ENCODE measurements at regions not wholly inside any gene's neighbourhood (a gene's known extent, or its start where the extent isn't known, plus 50 kb on each side); places are given as distances from the start of the nearest gene placed in this dataset.

DNA sequence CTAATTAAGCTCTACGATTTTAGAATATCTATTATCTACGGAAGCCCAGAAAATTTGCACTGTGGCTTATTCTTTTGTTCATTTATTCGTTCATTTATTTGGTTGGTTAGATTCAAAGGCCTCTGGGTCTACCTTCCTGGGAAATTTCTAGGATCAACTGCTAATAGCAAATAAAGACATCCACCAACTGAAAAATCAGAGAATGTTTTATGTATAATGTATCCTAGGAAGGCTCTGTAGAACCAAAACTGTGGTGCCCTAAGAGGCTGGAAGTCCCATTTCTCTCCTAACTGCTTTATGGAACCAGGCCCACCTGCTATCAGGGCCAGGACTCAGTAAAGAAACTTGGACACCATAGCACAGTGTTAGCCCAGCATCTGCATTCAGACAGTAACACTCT lies 923.4 kb upstream of the AUTS2 start:
- no peak for DNase-seq (ENCODE audit: low spot score in 2 of 2)
- Mint-ChIP-seq H3K4me3 (no peak overlapping the region), H3K36me3 (no peaks in the 10 kb centered on the region), H3K27me3 (no peaks in the 10 kb centered on the region), H3K4me1 (no peaks in the 10 kb centered on the region), H3K27ac (no peak overlapping the region), H3K9me3 (peaks cover 2% of the 10 kb centered on the region)
- no peak for ATAC-seq (ENCODE audit: low read depth)

DNA sequence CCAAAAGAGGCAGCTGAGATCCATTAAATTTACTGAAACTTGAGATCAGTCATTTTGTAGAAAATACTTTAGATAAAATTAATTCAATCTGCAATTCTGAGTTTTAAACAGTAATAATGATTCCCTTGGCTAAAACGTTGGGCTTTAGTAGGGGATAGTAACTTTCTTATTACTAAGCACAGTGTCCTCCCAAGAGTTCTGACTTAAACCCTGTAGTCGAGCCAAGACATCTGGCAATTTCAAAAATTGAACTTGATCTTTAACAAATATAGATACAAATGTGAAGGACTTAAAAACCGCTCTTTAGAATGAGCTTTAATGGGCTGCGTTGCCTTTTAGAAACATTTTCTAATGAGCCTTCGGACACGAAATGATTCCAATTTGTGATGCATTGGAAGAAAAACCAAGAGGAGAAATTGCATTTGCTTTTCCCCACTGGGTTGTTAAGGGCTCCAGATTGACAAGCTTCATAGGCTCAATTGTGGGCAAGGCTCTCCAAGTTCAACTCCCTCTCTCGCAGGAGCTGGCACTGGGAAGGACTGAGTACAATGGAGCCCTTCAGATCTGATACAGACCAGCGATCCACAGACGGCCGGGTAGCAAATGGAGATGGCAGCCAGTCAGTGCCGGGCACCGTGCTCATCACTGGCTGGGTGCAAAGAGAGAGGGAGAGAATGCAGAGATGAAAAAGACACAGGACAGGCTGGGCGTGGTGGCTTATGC lies 921.3 kb upstream of the AUTS2 start:
- Mint-ChIP-seq H3K36me3 (no peaks in the 10 kb centered on the region), H3K9me3 (peaks cover 6% of the 10 kb centered on the region), H3K4me1 (no peaks in the 10 kb centered on the region), H3K27me3 (no peaks in the 10 kb centered on the region), H3K4me3 (no peak overlapping the region), H3K27ac (no peak overlapping the region)
- no peak for DNase-seq (ENCODE audit: low spot score in 2 of 2)
- no peak for ATAC-seq (ENCODE audit: low read depth)

DNA sequence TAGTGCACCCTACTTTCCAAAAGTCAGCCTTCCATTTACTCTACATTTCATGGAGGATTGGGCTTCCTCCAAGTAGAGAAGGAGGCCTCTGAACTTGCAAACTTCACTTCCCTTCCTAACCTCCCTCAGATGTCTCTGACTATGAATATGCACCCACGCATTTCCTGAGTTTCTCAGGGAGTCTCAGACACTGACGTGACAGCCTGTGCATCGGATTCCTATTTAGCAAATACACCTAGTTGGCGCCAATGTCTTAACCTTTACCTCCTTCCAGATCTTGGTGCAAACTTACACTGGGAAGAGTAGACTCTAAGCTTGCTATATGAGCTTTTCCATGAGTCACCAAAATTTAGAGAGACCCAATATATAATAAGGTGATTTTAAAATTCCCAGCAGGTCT lies 920.1 kb upstream of the AUTS2 start:
- Mint-ChIP-seq H3K27me3 (no peaks in the 10 kb centered on the region), H3K4me3 (no peak overlapping the region), H3K36me3 (no peaks in the 10 kb centered on the region), H3K27ac (no peak overlapping the region), H3K4me1 (no peaks in the 10 kb centered on the region), H3K9me3 (peaks cover 6% of the 10 kb centered on the region)
- DNase-seq (ENCODE audit: low spot score in 2 of 2): no peak
- ATAC-seq (ENCODE audit: low read depth): no peak

DNA sequence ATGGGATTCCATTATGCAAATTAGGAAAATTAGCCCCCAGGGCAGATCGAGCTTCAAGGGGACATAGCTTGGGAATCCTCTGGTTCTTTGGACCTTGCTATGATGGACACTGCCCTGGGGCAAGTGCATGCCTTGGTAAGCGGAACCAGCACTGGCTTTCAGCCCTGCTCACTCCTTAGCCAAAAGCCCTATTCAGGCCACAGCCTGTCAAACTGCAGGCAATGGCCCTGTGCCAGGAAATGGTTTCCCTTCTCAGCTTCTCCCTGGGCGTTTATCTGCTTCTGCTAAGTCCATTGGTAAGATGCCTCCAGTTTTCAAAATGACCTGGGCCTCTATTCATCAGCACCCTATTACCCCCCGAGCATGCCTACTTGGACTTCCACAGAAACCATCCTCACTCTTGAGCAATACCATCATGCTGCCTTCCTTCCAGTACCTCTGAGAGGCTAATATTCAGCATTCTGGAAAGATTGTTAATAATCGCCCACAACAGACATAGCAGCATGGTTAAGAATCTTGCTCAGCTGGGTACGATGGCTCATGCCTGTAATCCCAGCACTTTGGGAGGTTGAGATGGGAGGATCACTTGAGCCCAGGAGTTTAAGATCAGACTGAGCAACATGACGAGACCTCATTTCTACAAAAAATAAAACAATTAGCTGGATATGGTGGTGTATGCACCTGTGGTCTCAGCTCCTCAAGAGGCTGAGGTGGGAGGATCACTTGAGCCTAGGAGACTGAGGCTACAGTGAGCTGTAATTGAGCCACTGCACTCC lies 918.6 kb upstream of the AUTS2 start:
- Mint-ChIP-seq H3K4me1 (no peaks in the 10 kb centered on the region), H3K9me3 (peaks cover 6% of the 10 kb centered on the region), H3K4me3 (no peak overlapping the region), H3K36me3 (no peaks in the 10 kb centered on the region), H3K27me3 (no peaks in the 10 kb centered on the region), H3K27ac (no peak overlapping the region)
- DNase-seq (ENCODE audit: low spot score in 2 of 2) (no peak), ATAC-seq (ENCODE audit: low read depth) (no peak)

DNA sequence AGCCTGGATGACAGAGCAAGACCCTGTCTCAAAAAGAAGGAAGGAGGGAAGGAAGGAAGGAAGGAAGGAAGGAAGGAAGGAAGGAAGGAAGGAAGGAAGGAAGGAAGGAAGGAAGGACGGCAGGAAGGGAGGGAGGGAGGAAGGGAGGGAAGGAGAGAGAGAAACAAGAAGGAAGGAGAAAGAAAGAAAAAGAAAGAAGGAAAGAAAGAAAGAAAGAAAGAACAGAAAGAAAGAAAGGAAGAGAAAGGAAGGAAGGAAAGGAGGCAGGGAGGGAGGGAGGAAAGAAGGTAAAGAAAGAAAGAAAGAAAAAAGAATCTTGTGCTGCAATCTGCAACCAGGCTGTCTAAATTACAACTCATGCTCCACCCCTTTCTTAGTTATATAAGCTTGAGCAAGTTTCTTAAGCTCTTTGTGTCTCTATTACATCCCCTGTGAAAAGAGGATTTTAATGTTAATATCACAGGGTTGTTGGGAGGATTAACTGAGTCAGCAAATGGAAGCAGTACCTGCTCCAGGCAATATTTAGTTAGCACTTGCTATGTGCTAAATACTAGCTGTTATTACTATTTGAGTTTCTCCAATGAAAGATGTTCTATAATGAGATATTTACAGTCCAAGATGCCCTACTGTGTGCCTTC lies 917.9 kb upstream of the AUTS2 start:
- no peak overlapping the region for H3K27ac Mint-ChIP-seq
- ATAC-seq (ENCODE audit: low read depth) (no peak), DNase-seq (ENCODE audit: low spot score in 2 of 2) (no peak)
- H3K9me3 Mint-ChIP-seq: peaks cover 6% of the 10 kb centered on the region
- no peaks in the 10 kb centered on the region for H3K36me3 Mint-ChIP-seq
- H3K27me3 Mint-ChIP-seq: no peaks in the 10 kb centered on the region
- no peaks in the 10 kb centered on the region for H3K4me1 Mint-ChIP-seq
- H3K4me3 Mint-ChIP-seq: no peak overlapping the region

DNA sequence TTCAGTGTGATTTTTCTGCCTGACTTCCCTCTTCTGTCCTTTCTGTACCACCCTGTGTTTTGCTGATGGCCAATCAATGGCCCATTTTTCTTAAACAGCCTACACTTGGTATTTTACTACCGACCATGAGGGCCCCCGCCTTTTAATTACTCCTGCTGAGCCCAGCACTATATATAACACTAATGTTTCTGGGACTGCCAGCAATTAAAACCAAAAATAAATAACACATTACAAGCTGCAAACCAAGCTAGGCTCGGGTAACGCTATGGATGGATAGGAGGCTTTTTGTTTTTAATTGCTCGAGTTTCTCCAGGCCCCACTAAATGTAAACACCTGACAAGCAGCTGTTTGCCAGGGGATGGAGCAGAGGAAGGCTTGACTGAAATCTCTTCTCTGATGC lies 915.4 kb upstream of the AUTS2 start:
- Mint-ChIP-seq H3K9me3 (peaks cover 6% of the 10 kb centered on the region), H3K36me3 (no peaks in the 10 kb centered on the region), H3K27ac (no peak overlapping the region), H3K4me3 (no peak overlapping the region), H3K27me3 (no peaks in the 10 kb centered on the region), H3K4me1 (no peaks in the 10 kb centered on the region)
- ATAC-seq (ENCODE audit: low read depth) (no peak), DNase-seq (ENCODE audit: low spot score in 2 of 2) (no peak)

DNA sequence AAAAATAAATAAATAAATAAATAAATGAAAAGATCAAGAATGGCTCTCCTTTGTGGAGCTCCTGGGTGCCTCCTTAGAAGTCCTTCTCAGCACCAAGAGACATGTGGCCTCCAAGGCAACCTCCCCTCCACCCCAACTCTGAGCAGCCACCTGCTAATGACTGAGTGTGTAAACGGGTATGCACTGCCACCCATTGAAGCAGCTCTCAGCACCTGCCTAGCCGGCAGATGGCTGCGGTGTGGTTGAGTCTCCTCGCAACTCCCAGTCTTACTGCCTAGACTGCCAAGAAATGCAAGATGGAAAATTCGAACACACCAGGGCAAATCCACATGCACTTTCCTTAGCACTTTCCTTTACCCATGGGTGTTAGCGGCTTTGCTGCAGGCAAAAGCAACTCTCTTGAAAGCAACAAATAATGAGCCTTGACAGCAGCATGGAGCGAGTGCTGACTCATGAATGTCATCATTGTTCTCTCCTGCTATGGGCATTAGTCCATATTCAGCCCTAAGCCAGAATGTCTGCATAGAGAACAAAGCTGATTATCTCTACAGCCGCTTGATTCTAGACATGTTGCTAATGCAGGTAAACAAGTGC lies 913.9 kb upstream of the AUTS2 start:
- H3K4me1 Mint-ChIP-seq: no peaks in the 10 kb centered on the region
- no peak overlapping the region for H3K4me3 Mint-ChIP-seq
- H3K27me3 Mint-ChIP-seq: no peaks in the 10 kb centered on the region
- no peaks in the 10 kb centered on the region for H3K36me3 Mint-ChIP-seq
- DNase-seq (ENCODE audit: low spot score in 2 of 2) (no peak), ATAC-seq (ENCODE audit: low read depth) (no peak)
- no peak overlapping the region for H3K27ac Mint-ChIP-seq
- peaks cover 6% of the 10 kb centered on the region for H3K9me3 Mint-ChIP-seq

DNA sequence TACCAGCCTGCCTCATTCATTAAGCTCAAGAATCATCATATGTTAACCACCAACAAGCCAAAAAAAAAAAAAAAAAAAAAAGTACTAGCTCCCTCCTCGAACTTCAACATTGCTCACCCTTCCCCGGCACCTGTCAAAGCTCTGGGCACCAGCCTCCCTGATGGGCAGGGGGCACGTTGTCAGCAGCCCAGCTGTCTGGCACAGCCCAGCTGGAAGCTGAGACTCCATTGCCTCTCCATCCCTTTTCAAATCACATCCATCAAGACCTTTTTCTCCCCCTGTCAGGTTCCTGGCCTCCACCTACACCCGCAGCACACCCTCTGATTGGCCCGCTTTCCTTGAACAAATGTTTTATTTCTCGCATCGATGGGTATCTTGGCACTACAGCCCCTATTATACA lies 913.3 kb upstream of the AUTS2 start:
- H3K27ac Mint-ChIP-seq: no peak overlapping the region
- DNase-seq (ENCODE audit: low spot score in 2 of 2): no peak
- peaks cover 5% of the 10 kb centered on the region for H3K9me3 Mint-ChIP-seq
- no peak for ATAC-seq (ENCODE audit: low read depth)
- no peaks in the 10 kb centered on the region for H3K36me3 Mint-ChIP-seq
- H3K27me3 Mint-ChIP-seq: no peaks in the 10 kb centered on the region
- no peak overlapping the region for H3K4me3 Mint-ChIP-seq
- H3K4me1 Mint-ChIP-seq: no peaks in the 10 kb centered on the region

DNA sequence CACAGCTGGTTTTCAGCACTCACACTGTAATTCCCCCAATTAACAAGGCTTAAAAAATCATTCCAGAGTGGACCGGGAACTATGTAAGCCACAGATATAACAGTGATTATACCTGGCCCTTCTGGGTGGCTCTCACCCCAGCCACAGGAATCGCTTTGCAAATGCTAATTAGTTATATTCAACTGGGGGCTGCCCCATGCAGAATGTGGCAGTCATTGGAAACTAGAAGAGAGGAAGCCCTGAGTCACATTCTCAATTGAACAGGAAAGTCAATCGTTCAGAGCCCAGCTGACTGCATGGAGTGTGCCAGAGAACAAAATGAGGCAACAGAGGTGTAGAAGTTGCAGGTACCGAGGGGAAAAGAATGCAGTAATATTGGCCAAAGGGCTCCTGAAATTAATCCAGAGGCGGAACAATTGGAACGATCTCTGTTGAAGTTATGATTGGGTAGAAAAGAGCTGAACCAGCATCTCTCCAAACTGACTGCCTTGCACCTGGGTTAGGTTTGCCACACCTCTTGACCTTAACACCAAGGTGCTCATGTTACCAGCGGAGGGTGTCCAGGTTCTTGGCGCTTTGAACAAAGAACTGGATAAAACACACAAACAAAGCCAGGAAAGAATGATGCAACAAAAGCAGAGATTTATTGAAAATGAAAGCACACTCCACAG lies 909.7 kb upstream of the AUTS2 start:
- H3K27me3 Mint-ChIP-seq: no peaks in the 10 kb centered on the region
- H3K36me3 Mint-ChIP-seq: no peaks in the 10 kb centered on the region
- no peak overlapping the region for H3K27ac Mint-ChIP-seq
- ATAC-seq (ENCODE audit: low read depth): no peak
- DNase-seq (ENCODE audit: low spot score in 2 of 2): no peak
- peaks cover 3% of the 10 kb centered on the region for H3K9me3 Mint-ChIP-seq
- H3K4me1 Mint-ChIP-seq: no peaks in the 10 kb centered on the region
- no peak overlapping the region for H3K4me3 Mint-ChIP-seq

DNA sequence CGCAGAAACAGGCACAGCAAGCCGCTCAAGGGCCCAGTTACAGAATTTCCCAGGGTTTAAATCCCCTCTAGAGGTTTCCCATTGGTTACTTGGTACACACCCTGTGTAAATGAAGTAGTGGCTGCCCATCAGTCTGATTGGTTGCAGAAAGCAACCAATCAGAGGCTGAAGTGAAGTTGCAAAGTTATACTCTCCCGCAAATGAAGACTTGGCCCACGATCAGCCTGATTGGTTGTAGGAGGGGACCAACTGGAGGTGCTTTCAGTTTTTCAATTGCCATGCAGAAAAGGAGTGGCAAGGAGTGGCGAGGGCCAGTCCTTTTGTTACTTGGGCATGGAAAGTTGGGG lies 909.2 kb upstream of the AUTS2 start:
- Mint-ChIP-seq H3K36me3 (no peaks in the 10 kb centered on the region), H3K4me3 (no peak overlapping the region), H3K9me3 (peaks cover 3% of the 10 kb centered on the region), H3K27ac (no peak overlapping the region), H3K4me1 (no peaks in the 10 kb centered on the region), H3K27me3 (no peaks in the 10 kb centered on the region)
- ATAC-seq (ENCODE audit: low read depth) (no peak), DNase-seq (ENCODE audit: low spot score in 2 of 2) (no peak)

DNA sequence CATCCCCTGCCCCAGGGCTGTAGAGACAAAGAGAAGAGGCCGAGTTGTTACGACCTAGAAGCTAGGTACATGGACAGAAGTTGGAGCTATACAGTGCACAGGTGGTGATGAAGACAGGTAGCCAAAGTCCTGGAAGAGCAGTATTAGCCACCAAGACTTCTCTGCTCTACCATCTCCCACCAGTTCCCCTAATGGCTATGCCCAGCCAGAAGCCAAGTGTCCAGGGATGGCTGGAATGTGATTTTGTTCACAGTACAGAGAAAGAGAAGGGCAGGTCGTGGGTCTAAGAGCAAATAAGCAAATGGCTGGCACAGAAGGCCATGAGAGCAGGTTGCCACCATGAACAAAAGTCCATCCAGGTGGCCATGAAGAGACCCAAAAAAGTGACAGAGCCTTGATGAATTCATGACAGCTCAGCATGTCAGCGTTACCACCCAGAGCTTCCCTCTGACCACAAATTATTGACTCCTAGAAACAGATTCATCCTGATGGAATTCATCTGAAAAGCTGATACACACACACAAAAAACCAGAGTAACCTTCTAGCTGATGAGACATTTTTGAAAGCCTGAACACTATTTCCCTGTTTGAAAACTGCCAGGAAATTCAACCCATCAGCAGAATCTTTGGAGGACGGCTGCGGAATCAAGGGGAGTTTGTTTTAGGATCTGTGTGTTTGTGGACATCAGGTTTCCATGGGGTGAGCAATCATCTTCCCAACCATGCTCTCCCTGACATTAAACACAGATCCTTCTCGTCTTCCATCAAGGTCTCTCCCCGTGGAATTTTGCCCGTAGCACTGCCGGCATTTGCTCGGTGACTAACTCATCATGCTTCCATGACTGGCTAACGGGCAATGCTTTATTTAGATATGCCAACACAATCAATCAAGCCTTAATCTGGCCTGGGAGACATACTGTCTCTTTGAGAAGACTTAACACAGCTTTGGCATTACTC lies 906.7 kb upstream of the AUTS2 start:
- no peaks in the 10 kb centered on the region for H3K4me1 Mint-ChIP-seq

DNA sequence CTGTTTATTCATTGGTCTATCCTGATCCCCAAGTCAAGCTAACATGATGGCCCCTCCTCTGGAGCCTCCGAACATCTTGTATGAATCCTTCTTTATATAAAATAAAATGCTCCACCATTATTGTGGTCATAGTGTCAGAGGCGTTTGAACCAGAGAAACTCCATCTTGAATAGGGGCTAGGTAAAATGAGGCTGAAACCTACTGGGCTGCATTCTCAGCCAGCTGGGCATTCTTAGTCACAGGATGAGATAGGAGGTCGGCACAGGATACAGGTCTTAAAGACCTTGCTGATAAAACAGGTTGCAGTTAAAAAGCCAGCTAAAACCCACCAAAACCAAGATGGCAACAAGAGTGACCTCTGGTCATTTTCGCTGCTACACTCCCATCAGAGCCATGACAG lies 905.8 kb upstream of the AUTS2 start:
- Mint-ChIP-seq H3K9me3 (peaks cover 9% of the 10 kb centered on the region), H3K36me3 (no peaks in the 10 kb centered on the region), H3K27ac (no peak overlapping the region), H3K4me3 (no peak overlapping the region), H3K27me3 (no peaks in the 10 kb centered on the region), H3K4me1 (no peaks in the 10 kb centered on the region)
- ATAC-seq (ENCODE audit: low read depth) (no peak), DNase-seq (ENCODE audit: low spot score in 2 of 2) (no peak)

More for the DNA sequence above, 906.7 kb upstream of the AUTS2 start:
- no peak for ATAC-seq (ENCODE audit: low read depth)
- Mint-ChIP-seq H3K27me3 (no peaks in the 10 kb centered on the region), H3K9me3 (peaks cover 9% of the 10 kb centered on the region), H3K4me3 (no peak overlapping the region), H3K27ac (no peak overlapping the region), H3K36me3 (no peaks in the 10 kb centered on the region)
- no peak for DNase-seq (ENCODE audit: low spot score in 2 of 2)

DNA sequence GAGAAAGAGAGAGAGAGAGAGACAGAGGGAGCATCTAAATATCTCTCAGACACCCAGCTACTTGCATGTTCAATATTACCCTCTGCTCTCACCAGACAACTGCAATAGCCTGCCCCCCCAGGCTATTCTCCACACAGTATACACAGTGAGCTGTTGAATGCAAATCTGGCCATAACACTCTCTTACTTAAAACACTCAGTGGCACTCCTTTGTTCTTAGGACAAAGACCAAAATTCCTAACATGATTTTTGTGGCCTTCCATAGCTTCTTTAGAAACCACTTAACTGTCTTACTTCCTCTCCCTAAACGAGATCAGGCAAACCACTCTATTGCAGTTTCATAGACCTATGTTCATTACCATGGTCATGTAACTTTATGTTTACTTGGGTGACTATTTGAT lies 903.6 kb upstream of the AUTS2 start:
- Mint-ChIP-seq H3K9me3 (peaks cover 9% of the 10 kb centered on the region), H3K27ac (no peak overlapping the region), H3K4me1 (no peaks in the 10 kb centered on the region), H3K36me3 (no peaks in the 10 kb centered on the region), H3K4me3 (no peak overlapping the region), H3K27me3 (no peaks in the 10 kb centered on the region)
- no peak for ATAC-seq (ENCODE audit: low read depth)
- no peak for DNase-seq (ENCODE audit: low spot score in 2 of 2)

Measured in memory B cell (primary cell).